ENCODE measurements at regions not wholly inside any gene's neighbourhood (a gene's known extent, or its start where the extent isn't known, plus 50 kb on each side); places are given as distances from the start of the nearest gene placed in this dataset.

DNA sequence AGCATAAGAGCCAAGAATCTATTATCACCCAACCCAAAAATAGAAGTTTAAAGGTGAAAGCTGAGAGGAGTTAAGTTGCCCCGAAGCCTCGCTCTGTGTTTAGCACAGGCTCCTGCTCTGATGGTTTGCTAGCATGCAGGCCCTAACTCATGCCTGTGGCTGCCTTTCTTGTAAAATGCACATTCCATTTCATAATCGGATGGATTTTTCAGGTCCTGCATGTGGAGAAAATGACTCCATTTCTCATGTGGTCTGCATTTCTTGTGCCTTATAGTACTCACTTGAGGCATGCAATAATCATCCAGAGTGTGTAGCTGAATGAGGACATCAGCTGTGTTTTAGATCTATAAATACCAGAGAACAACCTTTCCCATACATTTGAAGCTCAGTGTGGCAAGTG lies 381.8 kb downstream of the CPS1 start:
- TF ChIP-seq, protein P1, sequence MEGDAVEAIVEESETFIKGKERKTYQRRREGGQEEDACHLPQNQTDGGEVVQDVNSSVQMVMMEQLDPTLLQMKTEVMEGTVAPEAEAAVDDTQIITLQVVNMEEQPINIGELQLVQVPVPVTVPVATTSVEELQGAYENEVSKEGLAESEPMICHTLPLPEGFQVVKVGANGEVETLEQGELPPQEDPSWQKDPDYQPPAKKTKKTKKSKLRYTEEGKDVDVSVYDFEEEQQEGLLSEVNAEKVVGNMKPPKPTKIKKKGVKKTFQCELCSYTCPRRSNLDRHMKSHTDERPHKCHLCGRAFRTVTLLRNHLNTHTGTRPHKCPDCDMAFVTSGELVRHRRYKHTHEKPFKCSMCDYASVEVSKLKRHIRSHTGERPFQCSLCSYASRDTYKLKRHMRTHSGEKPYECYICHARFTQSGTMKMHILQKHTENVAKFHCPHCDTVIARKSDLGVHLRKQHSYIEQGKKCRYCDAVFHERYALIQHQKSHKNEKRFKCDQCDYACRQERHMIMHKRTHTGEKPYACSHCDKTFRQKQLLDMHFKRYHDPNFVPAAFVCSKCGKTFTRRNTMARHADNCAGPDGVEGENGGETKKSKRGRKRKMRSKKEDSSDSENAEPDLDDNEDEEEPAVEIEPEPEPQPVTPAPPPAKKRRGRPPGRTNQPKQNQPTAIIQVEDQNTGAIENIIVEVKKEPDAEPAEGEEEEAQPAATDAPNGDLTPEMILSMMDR (IDR thresholded peaks at IDR 0.05) = no peak
- no peak for TF ChIP-seq POLR2A (IDR thresholded peaks at IDR 0.05)

Data from body of pancreas (tissue), 4 donors.